OCI-LY3 (cell line): ENCODE measurements at regions not wholly inside any gene's neighbourhood (a gene's known extent, or its start where the extent isn't known, plus 50 kb on each side); places are given as distances from the start of the nearest gene placed in this dataset.

Source experiments
- CTCF ChIP-seq: fragments of 200-600, 300-600 bp; sonication (generic); IDR thresholded peaks from 2 replicates; pipeline ENCODE4 v1.5.1; 2014; ENCODE audit warnings: antibody characterized with exemption, low read length, low read depth
- EZH2phosphoT487 ChIP-seq: fragments of 200-600 bp; shearing (Covaris generic); IDR thresholded peaks from 2 replicates; pipeline ENCODE4 v1.6.1; 2018; ENCODE audit warnings: antibody characterized with exemption, mixed run types, low read depth

- TF ChIP-seq CTCF = no peak
- TF ChIP-seq EZH2phosphoT487 = no peak
Observed at GRCh38 chr9:73911804-73912203, 585.3 kb upstream of the RORB start.
